ENCODE measurements at regions not wholly inside any gene's neighbourhood (a gene's known extent, or its start where the extent isn't known, plus 50 kb on each side); places are given as distances from the start of the nearest gene placed in this dataset.

- 72 to 77% methylated on average over 6 of the region's 6 CpGs for WGBS, 2 donors
- no peak for DNase-seq
- no peak overlapping the region for H3K4me3 ChIP-seq
- no peak for TF ChIP-seq POLR2A (IDR thresholded peaks at IDR 0.05)
- no peak for TF ChIP-seq CTCF (IDR thresholded peaks at IDR 0.05)
- intact Hi-C loops (cut with DNase I), result no loop called here
- no peak overlapping the region for H3K27ac ChIP-seq
- peaks cover 0 to 6% (median 6%) of the 10 kb centered on the region in 3 donors for H3K4me1 ChIP-seq
- peaks cover 0 to 13% (median 0%) of the 10 kb centered on the region in 4 donors for H3K27me3 ChIP-seq
- H3K9me3 ChIP-seq, result no peaks in the 10 kb centered on the region
- no peaks in the 10 kb centered on the region for H3K36me3 ChIP-seq
These were observed 127.5 kb upstream of the CTAGE1 start for GRCh38 chr18:22545066-22545760.

DNA sequence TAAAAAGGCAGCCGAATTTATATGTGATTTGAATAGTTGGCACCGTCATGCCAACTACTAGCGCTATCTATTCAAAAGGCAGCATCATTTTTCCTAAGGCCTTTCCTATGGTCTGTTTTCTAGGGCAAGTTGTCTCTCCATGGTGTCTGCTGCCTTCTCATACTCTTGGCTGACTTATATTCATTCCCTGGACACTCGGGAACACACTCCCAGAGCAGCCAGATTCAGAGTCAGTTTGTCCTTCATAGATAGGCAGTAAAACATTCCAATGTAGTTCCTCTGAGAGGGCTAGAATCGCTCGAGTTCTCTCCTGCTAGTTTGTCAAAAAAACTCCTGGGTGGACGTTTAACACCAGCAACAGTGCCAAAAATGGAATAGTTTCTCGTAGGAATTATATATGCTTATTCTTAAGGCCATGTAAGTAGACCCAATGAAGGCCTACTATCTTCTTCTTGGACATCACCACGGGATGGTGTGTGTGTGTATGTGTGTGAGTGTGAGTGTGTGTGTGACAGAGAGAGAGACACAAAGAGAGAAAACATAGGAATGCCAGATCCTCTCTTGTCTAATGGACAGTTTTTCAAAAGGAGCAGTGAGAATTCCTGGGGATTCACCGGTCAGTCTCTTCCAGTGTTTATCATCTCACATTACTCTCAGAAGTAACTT lies 129.3 kb upstream of the CTAGE1 start:
- no peak overlapping the region for H3K4me3 ChIP-seq
- WGBS, 2 donors, result 71 to 72% methylated on average over 10 of the region's 10 CpGs
- DNase-seq, result no peak
- intact Hi-C loops (cut with DNase I), result no loop called here
- peaks cover 0 to 9% (median 5%) of the 10 kb centered on the region in 3 donors for H3K4me1 ChIP-seq
- no peaks in the 10 kb centered on the region for H3K9me3 ChIP-seq
- no peaks in the 10 kb centered on the region for H3K36me3 ChIP-seq
- TF ChIP-seq CTCF (IDR thresholded peaks at IDR 0.05) (no peak), POLR2A (IDR thresholded peaks at IDR 0.05) (no peak)
- H3K27me3 ChIP-seq, result peaks cover 0 to 15% (median 0%) of the 10 kb centered on the region in 4 donors
- H3K27ac ChIP-seq, result no peak overlapping the region

GRCh38 chr18:22547807-22548561 lies 130.3 kb upstream of the CTAGE1 start:
- no peak overlapping the region for H3K27ac ChIP-seq
- intact Hi-C loops (cut with DNase I), result no loop called here
- H3K9me3 ChIP-seq, result no peaks in the 10 kb centered on the region
- 79 to 88% methylated on average over 11 of the region's 11 CpGs for WGBS, 2 donors
- H3K4me3 ChIP-seq, result no peak overlapping the region
- no peak for DNase-seq
- TF ChIP-seq CTCF (IDR thresholded peaks at IDR 0.05), result no peak
- H3K4me1 ChIP-seq, result peaks cover 0 to 5% (median 0%) of the 10 kb centered on the region in 3 donors
- no peaks in the 10 kb centered on the region for H3K36me3 ChIP-seq
- H3K27me3 ChIP-seq, result peaks cover 0 to 15% (median 0%) of the 10 kb centered on the region in 4 donors

GRCh38 chr18:22549260-22549937 lies 131.7 kb upstream of the CTAGE1 start:
- H3K4me1 ChIP-seq, result peaks cover 0 to 5% (median 0%) of the 10 kb centered on the region in 3 donors
- DNase-seq, result no peak
- H3K4me3 ChIP-seq, result no peak overlapping the region
- H3K27ac ChIP-seq, result no peak overlapping the region
- WGBS, 2 donors, result 47 to 62% methylated on average over 6 of the region's 6 CpGs
- H3K36me3 ChIP-seq, result no peaks in the 10 kb centered on the region
- intact Hi-C loops (cut with DNase I), result no loop called here
- TF ChIP-seq CTCF (IDR thresholded peaks at IDR 0.05), result no peak
- H3K9me3 ChIP-seq, result no peaks in the 10 kb centered on the region
- peaks cover 0 to 15% (median 0%) of the 10 kb centered on the region in 4 donors for H3K27me3 ChIP-seq

Data from esophagus squamous epithelium (tissue), 5 donors.